GM23338 (cell line): ENCODE measurements at regions not wholly inside any gene's neighbourhood (a gene's known extent, or its start where the extent isn't known, plus 50 kb on each side); places are given as distances from the start of the nearest gene placed in this dataset.

Source experiments
- CTCF ChIP-seq, 2 experiments: fragments of 200-600 bp in 1 of 2; sonication (generic) in 1 of 2; conservative IDR thresholded peaks; 2 replicates each; pipeline versions ENCODE4 v1.5.1 to v1.6.1; 2016 to 2017; ENCODE audit warnings: antibody characterized with exemption in 2 of 2, low read depth in 2 of 2, mild to moderate bottlenecking in 2 of 2, moderate library complexity in 1 of 2
- STAT1 ChIP-seq: IDR thresholded peaks from one replicate; pipeline ENCODE4 v1.6.1; 2016; ENCODE audit warnings: antibody characterized with exemption; ENCODE audit not compliant: unreplicated experiment

- TF ChIP-seq STAT1, result no peak
- TF ChIP-seq CTCF (conservative IDR thresholded peaks at IDR 0.05; ENCODE audit: low read depth in 2 of 2), result peak; percentile 64 to 73
Observed at GRCh38 chr4:181569553-181569952, 673.6 kb upstream of the TENM3 start.
